Liver (tissue), 8 donors: ENCODE measurements at regions not wholly inside any gene's neighbourhood (a gene's known extent, or its start where the extent isn't known, plus 50 kb on each side); places are given as distances from the start of the nearest gene placed in this dataset.

Source experiments
- DNase-seq: peaks from one replicate; pipeline ENCODE4 v3.0.0-alpha.2; 2017; ENCODE audit warnings: low spot score
- H3K27ac ChIP-seq, 2 donors: one replicate each; pipeline ENCODE4 v1.7.0; 2013; ENCODE audit warnings: inconsistent platforms in 2 of 2, low read length in 2 of 2, control low read depth in 1 of 2, low read depth in 1 of 2, mild to moderate bottlenecking in 1 of 2
- H3K27me3 ChIP-seq, 4 donors: one replicate each; pipeline versions ENCODE4 v1.6.1 to v1.7.0; 2013; ENCODE audit warnings: low read length in 3 of 4, inconsistent platforms in 1 of 4, mild to moderate bottlenecking in 1 of 4, moderate library complexity in 1 of 4; ENCODE audit not compliant: control insufficient read depth in 4 of 4, insufficient read depth in 4 of 4
- H3K36me3 ChIP-seq, 4 donors: one replicate each; pipeline versions ENCODE4 v1.6.1 to v1.7.0; 2013; ENCODE audit warnings: low read length in 3 of 4, mild to moderate bottlenecking in 3 of 4, low read depth in 1 of 4, moderate library complexity in 1 of 4; ENCODE audit not compliant: control insufficient read depth in 4 of 4, insufficient read depth in 3 of 4
- H3K4me1 ChIP-seq, 4 donors: one replicate each; pipeline versions ENCODE4 v1.6.1 to v1.7.0; 2013; ENCODE audit warnings: low read length in 3 of 4, mild to moderate bottlenecking in 3 of 4, moderate library complexity in 1 of 4; ENCODE audit not compliant: control insufficient read depth in 4 of 4, insufficient read depth in 4 of 4
- H3K4me3 ChIP-seq, 3 donors: one replicate each; pipeline versions ENCODE4 v1.6.1 to v1.7.0; 2013; ENCODE audit warnings: low read length in 3 of 3, control low read depth in 1 of 3, low read depth in 1 of 3, mild to moderate bottlenecking in 1 of 3
- H3K9ac ChIP-seq, 2 donors: one replicate each; pipeline ENCODE4 v1.7.0; 2013; ENCODE audit warnings: low read length in 2 of 2, mild to moderate bottlenecking in 2 of 2, moderate library complexity in 2 of 2, control low read depth in 1 of 2, low read depth in 1 of 2
- H3K9me3 ChIP-seq, 4 donors: one replicate each; pipeline versions ENCODE4 v1.6.1 to v1.7.0; 2013; ENCODE audit warnings: low read length in 3 of 4; ENCODE audit not compliant: control insufficient read depth in 4 of 4
- ATF3 ChIP-seq: IDR thresholded peaks from 2 replicates; pipeline ENCODE4 v1.6.1; 2016; ENCODE audit warnings: antibody characterized with exemption
- CTCF ChIP-seq: fragments of 150-350 bp; IDR thresholded peaks from 2 replicates; pipeline ENCODE4 v1.5.1; 2017; ENCODE audit warnings: improper control_type of control experiment, low read depth, low read length; ENCODE audit not compliant: missing input control
- FOXA1 ChIP-seq: IDR thresholded peaks from 2 replicates; pipeline ENCODE4 v1.6.1; 2016; ENCODE audit warnings: antibody characterized with exemption
- FOXA2 ChIP-seq: IDR thresholded peaks from 2 replicates; pipeline ENCODE4 v1.6.1; 2016; ENCODE audit warnings: antibody characterized with exemption
- GABPA ChIP-seq, 2 donors: IDR thresholded peaks in 1 of 2; conservative IDR thresholded peaks in 1 of 2; 2 replicates each; pipeline ENCODE4 v1.6.1; 2016; ENCODE audit warnings: antibody characterized with exemption in 2 of 2, mild to moderate bottlenecking in 1 of 2, moderate library complexity in 1 of 2
- HNF4A ChIP-seq, 2 donors: conservative IDR thresholded peaks; 2 replicates each; pipeline ENCODE4 v1.6.1; 2016; ENCODE audit warnings: antibody characterized with exemption in 2 of 2, mild to moderate bottlenecking in 2 of 2
- HNF4G ChIP-seq: IDR thresholded peaks from 2 replicates; pipeline ENCODE4 v1.6.1; 2016; ENCODE audit warnings: antibody characterized with exemption
- JUND ChIP-seq, 2 donors: IDR thresholded peaks; 2 replicates each; pipeline ENCODE4 v1.6.1; 2016; ENCODE audit warnings: antibody characterized with exemption in 2 of 2
- MAX ChIP-seq: IDR thresholded peaks from 2 replicates; pipeline ENCODE4 v1.6.1; 2016; ENCODE audit warnings: antibody characterized with exemption
- NR2F2 ChIP-seq: IDR thresholded peaks from 2 replicates; pipeline ENCODE4 v1.6.1; 2016; ENCODE audit warnings: antibody characterized with exemption
- RAD21 ChIP-seq, 2 donors: IDR thresholded peaks; 2 replicates each; pipeline ENCODE4 v1.6.1; 2016; ENCODE audit warnings: antibody characterized with exemption in 2 of 2, mild to moderate bottlenecking in 2 of 2
- REST ChIP-seq: IDR thresholded peaks from 2 replicates; pipeline ENCODE4 v1.6.1; 2016; ENCODE audit warnings: antibody characterized with exemption, mild to moderate bottlenecking
- RXRA ChIP-seq, 2 donors: IDR thresholded peaks; 2 replicates each; pipeline ENCODE4 v1.6.1; 2017 to 2018; ENCODE audit warnings: antibody characterized with exemption in 2 of 2, mild to moderate bottlenecking in 1 of 2
- SP1 ChIP-seq: IDR thresholded peaks from 2 replicates; pipeline ENCODE4 v1.6.1; 2018; ENCODE audit warnings: antibody characterized with exemption, mild to moderate bottlenecking
- TAF1 ChIP-seq: conservative IDR thresholded peaks from 2 replicates; pipeline ENCODE4 v1.6.1; 2016; ENCODE audit warnings: antibody characterized with exemption, mild to moderate bottlenecking
- ZBTB33 ChIP-seq: IDR thresholded peaks from 2 replicates; pipeline ENCODE4 v1.6.1; 2016; ENCODE audit warnings: antibody characterized with exemption
- WGBS: extraction: QIAGEN DNeasy Blood & Tissue Kit; methylation state at CpG from one replicate; pipeline ENCODE4 v1.1.7; 2013; 5-methylcytosine and 5-hydroxymethylcytosine counted together
- donor health status: healthy.
- donor health status: healthy.
- donor health status: healthy.
- donor health status: healthy.
- donor health status: healthy.

GRCh38 chr3:116872688-116873087 lies 163.1 kb downstream of the TUSC7 start:
- Histone ChIP-seq H3K9me3 (peaks cover 0 to 2% (median 0%) of the 10 kb centered on the region in 4 donors), H3K27ac (no peak overlapping the region), H3K27me3 (no peaks in the 10 kb centered on the region), H3K9ac (no peak overlapping the region), H3K4me1 (no peaks in the 10 kb centered on the region), H3K36me3 (no peaks in the 10 kb centered on the region), H3K4me3 (no peak overlapping the region)
- no peak for DNase-seq
- 78% methylated on average over 2 of the region's 2 CpGs for whole genome bisulfite sequencing
- no peak for TF ChIP-seq HNF4A (conservative IDR thresholded peaks at IDR 0.05)
- no peak for TF ChIP-seq RAD21 (IDR thresholded peaks at IDR 0.05)
- TF ChIP-seq RXRA (IDR thresholded peaks at IDR 0.05), result no peak
- no peak for TF ChIP-seq ATF3
- no peak for TF ChIP-seq TAF1

- H3K36me3 ChIP-seq, result no peaks in the 10 kb centered on the region
- no peak for TF ChIP-seq JUND (IDR thresholded peaks at IDR 0.05)
- TF ChIP-seq NR2F2, result no peak
- no peak for TF ChIP-seq ATF3
- TF ChIP-seq HNF4G, result no peak
- TF ChIP-seq MAX, result no peak
- no peak for TF ChIP-seq GABPA (IDR thresholded peaks at IDR 0.05 in 1 of 2, conservative IDR thresholded peaks at IDR 0.05 in 1 of 2)
- no peak for TF ChIP-seq REST
- no peaks in the 10 kb centered on the region for H3K4me1 ChIP-seq
- H3K9me3 ChIP-seq, result peaks cover 0 to 2% (median 0%) of the 10 kb centered on the region in 4 donors
- no peak for DNase-seq
- no peak overlapping the region for H3K4me3 ChIP-seq
- H3K9ac ChIP-seq, result no peak overlapping the region
- no peaks in the 10 kb centered on the region for H3K27me3 ChIP-seq
- WGBS, result 79% methylated on average over 3 of the region's 3 CpGs
- no peak overlapping the region for H3K27ac ChIP-seq
These were observed 163.6 kb downstream of the TUSC7 start for GRCh38 chr3:116873142-116873541.

GRCh38 chr3:116877968-116878367 lies 168.4 kb downstream of the TUSC7 start:
- H3K9ac ChIP-seq, result no peak overlapping the region
- peaks cover 0 to 2% (median 0%) of the 10 kb centered on the region in 4 donors for H3K9me3 ChIP-seq
- H3K27me3 ChIP-seq, result peaks cover 0 to 2% (median 0%) of the 10 kb centered on the region in 4 donors
- H3K4me1 ChIP-seq, result no peaks in the 10 kb centered on the region
- no peaks in the 10 kb centered on the region for H3K36me3 ChIP-seq
- H3K4me3 ChIP-seq, result no peak overlapping the region
- 78% methylated on average over 3 of the region's 3 CpGs for WGBS
- H3K27ac ChIP-seq, result no peak overlapping the region
- DNase-seq, result no peak
- no peak for TF ChIP-seq CTCF
- no peak for TF ChIP-seq FOXA2
- no peak for TF ChIP-seq REST
- TF ChIP-seq NR2F2, result no peak
- no peak for TF ChIP-seq SP1
- TF ChIP-seq TAF1, result no peak
- no peak for TF ChIP-seq ATF3
- TF ChIP-seq HNF4A (conservative IDR thresholded peaks at IDR 0.05), result no peak
- no peak for TF ChIP-seq ZBTB33
- TF ChIP-seq RXRA (IDR thresholded peaks at IDR 0.05), result no peak
- no peak for TF ChIP-seq FOXA1
